ENCODE measurements at regions not wholly inside any gene's neighbourhood (a gene's known extent, or its start where the extent isn't known, plus 50 kb on each side); places are given as distances from the start of the nearest gene placed in this dataset.

DNA sequence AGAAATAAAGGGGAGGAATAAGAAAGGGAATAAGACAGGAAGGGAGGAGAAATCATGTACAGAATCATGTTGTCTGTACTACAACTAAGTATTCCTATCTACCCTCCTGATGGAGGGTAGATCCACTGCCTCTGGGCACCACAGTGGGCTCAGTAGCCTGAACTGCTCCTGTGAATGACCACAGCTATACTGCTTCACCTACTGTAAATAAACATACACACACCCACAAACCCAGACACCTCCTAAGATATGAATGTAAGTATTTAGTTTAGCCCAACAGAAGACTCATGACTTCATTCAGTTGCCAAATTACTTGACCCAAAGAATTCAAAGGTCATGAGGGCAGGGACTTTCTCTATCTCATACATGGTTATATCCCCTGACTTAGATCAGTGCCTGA, 177.3 kb upstream of the C11orf58 start:
- H3T11ph ChIP-seq (ENCODE audit: low read length), result no peak overlapping the region
- TF ChIP-seq, protein P1, sequence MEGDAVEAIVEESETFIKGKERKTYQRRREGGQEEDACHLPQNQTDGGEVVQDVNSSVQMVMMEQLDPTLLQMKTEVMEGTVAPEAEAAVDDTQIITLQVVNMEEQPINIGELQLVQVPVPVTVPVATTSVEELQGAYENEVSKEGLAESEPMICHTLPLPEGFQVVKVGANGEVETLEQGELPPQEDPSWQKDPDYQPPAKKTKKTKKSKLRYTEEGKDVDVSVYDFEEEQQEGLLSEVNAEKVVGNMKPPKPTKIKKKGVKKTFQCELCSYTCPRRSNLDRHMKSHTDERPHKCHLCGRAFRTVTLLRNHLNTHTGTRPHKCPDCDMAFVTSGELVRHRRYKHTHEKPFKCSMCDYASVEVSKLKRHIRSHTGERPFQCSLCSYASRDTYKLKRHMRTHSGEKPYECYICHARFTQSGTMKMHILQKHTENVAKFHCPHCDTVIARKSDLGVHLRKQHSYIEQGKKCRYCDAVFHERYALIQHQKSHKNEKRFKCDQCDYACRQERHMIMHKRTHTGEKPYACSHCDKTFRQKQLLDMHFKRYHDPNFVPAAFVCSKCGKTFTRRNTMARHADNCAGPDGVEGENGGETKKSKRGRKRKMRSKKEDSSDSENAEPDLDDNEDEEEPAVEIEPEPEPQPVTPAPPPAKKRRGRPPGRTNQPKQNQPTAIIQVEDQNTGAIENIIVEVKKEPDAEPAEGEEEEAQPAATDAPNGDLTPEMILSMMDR (conservative IDR thresholded peaks at IDR 0.05), result no peak
- H3K4me1 ChIP-seq (ENCODE audit: insufficient read depth, low read length), result no peaks in the 10 kb centered on the region
- H3K9ac ChIP-seq (ENCODE audit: extremely low read depth, insufficient read length, low read length), result no peak overlapping the region
- no peak overlapping the region for H2BK5ac ChIP-seq (ENCODE audit: insufficient read length, low read length)
- H3K27me3 ChIP-seq (ENCODE audit: insufficient read depth, low read length), result no peaks in the 10 kb centered on the region
- no peak overlapping the region for H2BK20ac ChIP-seq (ENCODE audit: low read depth, low read length, poor library complexity, severe bottlenecking)
- no peak overlapping the region for H2BK12ac ChIP-seq (ENCODE audit: insufficient read length, low read depth, low read length)
- no peak overlapping the region for H2AK5ac ChIP-seq (ENCODE audit: insufficient read length, low read length)
- H3K14ac ChIP-seq (ENCODE audit: insufficient read depth, low read length), result no peak overlapping the region
- H3K23ac ChIP-seq (ENCODE audit: insufficient read length, low read depth, low read length), result no peak overlapping the region
- H3K79me1 ChIP-seq (ENCODE audit: insufficient read depth, low read depth, low read length, poor library complexity, severe bottlenecking), result no peaks in the 10 kb centered on the region
- H3K9me3 Mint-ChIP-seq, result no peaks in the 10 kb centered on the region
- no peak overlapping the region for H4K91ac ChIP-seq (ENCODE audit: insufficient read length, low read depth, low read length)
- no peaks in the 10 kb centered on the region for H3K79me2 ChIP-seq (ENCODE audit: insufficient read depth, low read length)
- no peak overlapping the region for H2BK120ac ChIP-seq (ENCODE audit: low read depth, low read length, poor library complexity, severe bottlenecking)
- no peaks in the 10 kb centered on the region for H3K23me2 ChIP-seq (ENCODE audit: insufficient read length, low read depth, low read length, poor library complexity, severe bottlenecking)
- no peak overlapping the region for H3K56ac ChIP-seq (ENCODE audit: insufficient read length, low read depth, low read length)
- H3K36me3 Mint-ChIP-seq (ENCODE audit: insufficient read depth in 1 of 3, low read depth in 3 of 3), result no peaks in the 10 kb centered on the region
- H4K8ac ChIP-seq (replicated peaks; ENCODE audit: insufficient read length, low read depth, low read length), result no peak overlapping the region
- no peak overlapping the region for H3K4me2 ChIP-seq (ENCODE audit: insufficient read depth, insufficient read length, low read length)
- H3K27me3 Mint-ChIP-seq (ENCODE audit: low read depth), result peaks cover 19% of the 10 kb centered on the region
- no peaks in the 10 kb centered on the region for H3K9me3 ChIP-seq (ENCODE audit: control insufficient read depth, low read depth, low read length)
- H3K27ac Mint-ChIP-seq, result no peak overlapping the region
- no peaks in the 10 kb centered on the region for H4K20me1 ChIP-seq (ENCODE audit: control insufficient read depth, insufficient read depth, insufficient read length)
- H3K18ac ChIP-seq (ENCODE audit: insufficient read length, low read depth, low read length), result no peak overlapping the region
- H4K5ac ChIP-seq (ENCODE audit: insufficient read length, low read depth, low read length), result no peak overlapping the region
- no peak overlapping the region for H2BK15ac ChIP-seq (ENCODE audit: low read depth, low read length)
- H2AFZ ChIP-seq (ENCODE audit: low read length), result no peak overlapping the region
- no peak overlapping the region for H3K27ac ChIP-seq (ENCODE audit: insufficient read length, low read depth, low read length)
- H3K4me3 Mint-ChIP-seq, result no peak overlapping the region
- H3K4ac ChIP-seq (ENCODE audit: low read depth, low read length), result no peak overlapping the region
- DNase-seq, result no peak
- H3K4me1 Mint-ChIP-seq, result no peaks in the 10 kb centered on the region

All from H9 (cell line).